GM23338 (cell line): ENCODE measurements at regions not wholly inside any gene's neighbourhood (a gene's known extent, or its start where the extent isn't known, plus 50 kb on each side); places are given as distances from the start of the nearest gene placed in this dataset.
"Not testable (repeated sequence)": the region's sequence is repeated elsewhere in the genome, so short reads cannot be mapped to it uniquely, and the experiment has no call there.

ENCODE experiments used
- CREB1 ChIP-seq: fragments of 250-450 bp; sonication (Bioruptor Pico); IDR thresholded peaks from 2 replicates; pipeline ENCODE4 v1.5.0; 2020; ENCODE audit warnings: low read depth, mild to moderate bottlenecking, moderate library complexity
- EZH2 ChIP-seq: fragments of 200-600 bp; sonication (generic); IDR thresholded peaks from one replicate; pipeline ENCODE4 v1.8.0; 2017; ENCODE audit warnings: antibody characterized with exemption, mild to moderate bottlenecking, low read depth; ENCODE audit not compliant: unreplicated experiment
- EZH2phosphoT487 ChIP-seq: fragments of 200-600 bp; sonication (generic); IDR thresholded peaks from one replicate; pipeline ENCODE4 v1.8.1; 2018; ENCODE audit warnings: antibody characterized with exemption; ENCODE audit not compliant: unreplicated experiment
- JUNB ChIP-seq: IDR thresholded peaks from one replicate; pipeline ENCODE4 v1.6.1; 2016; ENCODE audit warnings: antibody characterized with exemption; ENCODE audit not compliant: unreplicated experiment
- NANOG ChIP-seq: IDR thresholded peaks from 2 replicates; pipeline ENCODE4 v1.6.1; 2016; ENCODE audit warnings: antibody characterized with exemption, borderline replicate concordance
- POLR2AphosphoS5 ChIP-seq: IDR thresholded peaks from 2 replicates; pipeline ENCODE4 v1.6.1; 2016; ENCODE audit warnings: antibody characterized with exemption, low read depth
- STAT1 ChIP-seq: IDR thresholded peaks from one replicate; pipeline ENCODE4 v1.6.1; 2016; ENCODE audit warnings: antibody characterized with exemption; ENCODE audit not compliant: unreplicated experiment
- ZNF114 ChIP-seq: fragments of 250-450 bp; sonication (Bioruptor Pico); IDR thresholded peaks from 2 replicates; pipeline ENCODE4 v1.5.0; 2020; ENCODE audit warnings: mild to moderate bottlenecking, moderate library complexity
- ZNF331 ChIP-seq: fragments of 250-450 bp; sonication (Bioruptor Pico); IDR thresholded peaks from 2 replicates; pipeline ENCODE4 v1.5.0; 2020; ENCODE audit warnings: low read depth, mild to moderate bottlenecking, moderate library complexity
- TF ChIP-seq, protein P1 (sequence below): IDR thresholded peaks from one replicate; pipeline ENCODE4 v1.6.1; 2018; ENCODE audit warnings: antibody characterized with exemption; ENCODE audit not compliant: unreplicated experiment
- TF ChIP-seq, protein P2 (sequence below), 2 experiments: fragments of 200-600 bp in 1 of 2; sonication (generic) in 1 of 2; conservative IDR thresholded peaks; 2 replicates each; pipeline versions ENCODE4 v1.5.1 to v1.6.1; 2016 to 2017; ENCODE audit warnings: antibody characterized with exemption in 2 of 2, low read depth in 2 of 2, mild to moderate bottlenecking in 2 of 2, moderate library complexity in 1 of 2
- TF ChIP-seq, protein P3 (sequence below): IDR thresholded peaks from 2 replicates; pipeline ENCODE4 v1.6.1; 2016; ENCODE audit warnings: antibody characterized with exemption
- TF ChIP-seq, protein P4 (sequence below): fragments of 250-450 bp; sonication (Bioruptor Pico); IDR thresholded peaks from 2 replicates; pipeline ENCODE4 v1.5.0; 2020; ENCODE audit warnings: mild to moderate bottlenecking, moderate library complexity

DNA sequence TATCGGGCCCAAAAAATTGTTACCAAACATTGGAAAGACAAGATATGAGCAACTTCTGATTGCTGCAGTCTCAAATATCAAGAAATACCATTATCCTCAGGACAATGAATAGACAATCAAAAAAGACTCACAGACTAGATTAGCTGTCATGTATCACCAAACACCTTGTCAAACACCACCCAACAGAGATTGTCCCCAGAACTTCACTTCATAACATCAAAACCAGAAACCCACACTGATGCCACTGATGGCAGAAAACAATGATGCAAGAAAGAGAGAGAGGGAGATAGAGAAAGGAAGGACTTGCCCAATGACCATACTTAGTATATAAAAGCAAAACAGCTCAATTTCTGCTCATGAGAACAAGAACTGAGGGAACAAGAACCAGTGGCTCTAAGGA, 56.0 kb upstream of the PPIAL4F start:
- TF ChIP-seq, protein P1, sequence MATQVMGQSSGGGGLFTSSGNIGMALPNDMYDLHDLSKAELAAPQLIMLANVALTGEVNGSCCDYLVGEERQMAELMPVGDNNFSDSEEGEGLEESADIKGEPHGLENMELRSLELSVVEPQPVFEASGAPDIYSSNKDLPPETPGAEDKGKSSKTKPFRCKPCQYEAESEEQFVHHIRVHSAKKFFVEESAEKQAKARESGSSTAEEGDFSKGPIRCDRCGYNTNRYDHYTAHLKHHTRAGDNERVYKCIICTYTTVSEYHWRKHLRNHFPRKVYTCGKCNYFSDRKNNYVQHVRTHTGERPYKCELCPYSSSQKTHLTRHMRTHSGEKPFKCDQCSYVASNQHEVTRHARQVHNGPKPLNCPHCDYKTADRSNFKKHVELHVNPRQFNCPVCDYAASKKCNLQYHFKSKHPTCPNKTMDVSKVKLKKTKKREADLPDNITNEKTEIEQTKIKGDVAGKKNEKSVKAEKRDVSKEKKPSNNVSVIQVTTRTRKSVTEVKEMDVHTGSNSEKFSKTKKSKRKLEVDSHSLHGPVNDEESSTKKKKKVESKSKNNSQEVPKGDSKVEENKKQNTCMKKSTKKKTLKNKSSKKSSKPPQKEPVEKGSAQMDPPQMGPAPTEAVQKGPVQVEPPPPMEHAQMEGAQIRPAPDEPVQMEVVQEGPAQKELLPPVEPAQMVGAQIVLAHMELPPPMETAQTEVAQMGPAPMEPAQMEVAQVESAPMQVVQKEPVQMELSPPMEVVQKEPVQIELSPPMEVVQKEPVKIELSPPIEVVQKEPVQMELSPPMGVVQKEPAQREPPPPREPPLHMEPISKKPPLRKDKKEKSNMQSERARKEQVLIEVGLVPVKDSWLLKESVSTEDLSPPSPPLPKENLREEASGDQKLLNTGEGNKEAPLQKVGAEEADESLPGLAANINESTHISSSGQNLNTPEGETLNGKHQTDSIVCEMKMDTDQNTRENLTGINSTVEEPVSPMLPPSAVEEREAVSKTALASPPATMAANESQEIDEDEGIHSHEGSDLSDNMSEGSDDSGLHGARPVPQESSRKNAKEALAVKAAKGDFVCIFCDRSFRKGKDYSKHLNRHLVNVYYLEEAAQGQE = not testable (repeated sequence)
- TF ChIP-seq, protein P2, sequence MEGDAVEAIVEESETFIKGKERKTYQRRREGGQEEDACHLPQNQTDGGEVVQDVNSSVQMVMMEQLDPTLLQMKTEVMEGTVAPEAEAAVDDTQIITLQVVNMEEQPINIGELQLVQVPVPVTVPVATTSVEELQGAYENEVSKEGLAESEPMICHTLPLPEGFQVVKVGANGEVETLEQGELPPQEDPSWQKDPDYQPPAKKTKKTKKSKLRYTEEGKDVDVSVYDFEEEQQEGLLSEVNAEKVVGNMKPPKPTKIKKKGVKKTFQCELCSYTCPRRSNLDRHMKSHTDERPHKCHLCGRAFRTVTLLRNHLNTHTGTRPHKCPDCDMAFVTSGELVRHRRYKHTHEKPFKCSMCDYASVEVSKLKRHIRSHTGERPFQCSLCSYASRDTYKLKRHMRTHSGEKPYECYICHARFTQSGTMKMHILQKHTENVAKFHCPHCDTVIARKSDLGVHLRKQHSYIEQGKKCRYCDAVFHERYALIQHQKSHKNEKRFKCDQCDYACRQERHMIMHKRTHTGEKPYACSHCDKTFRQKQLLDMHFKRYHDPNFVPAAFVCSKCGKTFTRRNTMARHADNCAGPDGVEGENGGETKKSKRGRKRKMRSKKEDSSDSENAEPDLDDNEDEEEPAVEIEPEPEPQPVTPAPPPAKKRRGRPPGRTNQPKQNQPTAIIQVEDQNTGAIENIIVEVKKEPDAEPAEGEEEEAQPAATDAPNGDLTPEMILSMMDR (conservative IDR thresholded peaks at IDR 0.05; ENCODE audit: low read depth in 2 of 2) = not testable (repeated sequence)
- TF ChIP-seq POLR2AphosphoS5; EZH2phosphoT487; STAT1; NANOG; EZH2; CREB1 (CRISPR knock-in tag); ZNF331 (CRISPR knock-in tag); JUNB; ZNF114 (CRISPR knock-in tag): not testable (repeated sequence)
- TF ChIP-seq, protein P3, sequence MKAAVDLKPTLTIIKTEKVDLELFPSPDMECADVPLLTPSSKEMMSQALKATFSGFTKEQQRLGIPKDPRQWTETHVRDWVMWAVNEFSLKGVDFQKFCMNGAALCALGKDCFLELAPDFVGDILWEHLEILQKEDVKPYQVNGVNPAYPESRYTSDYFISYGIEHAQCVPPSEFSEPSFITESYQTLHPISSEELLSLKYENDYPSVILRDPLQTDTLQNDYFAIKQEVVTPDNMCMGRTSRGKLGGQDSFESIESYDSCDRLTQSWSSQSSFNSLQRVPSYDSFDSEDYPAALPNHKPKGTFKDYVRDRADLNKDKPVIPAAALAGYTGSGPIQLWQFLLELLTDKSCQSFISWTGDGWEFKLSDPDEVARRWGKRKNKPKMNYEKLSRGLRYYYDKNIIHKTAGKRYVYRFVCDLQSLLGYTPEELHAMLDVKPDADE = not testable (repeated sequence)
- TF ChIP-seq, protein P4, sequence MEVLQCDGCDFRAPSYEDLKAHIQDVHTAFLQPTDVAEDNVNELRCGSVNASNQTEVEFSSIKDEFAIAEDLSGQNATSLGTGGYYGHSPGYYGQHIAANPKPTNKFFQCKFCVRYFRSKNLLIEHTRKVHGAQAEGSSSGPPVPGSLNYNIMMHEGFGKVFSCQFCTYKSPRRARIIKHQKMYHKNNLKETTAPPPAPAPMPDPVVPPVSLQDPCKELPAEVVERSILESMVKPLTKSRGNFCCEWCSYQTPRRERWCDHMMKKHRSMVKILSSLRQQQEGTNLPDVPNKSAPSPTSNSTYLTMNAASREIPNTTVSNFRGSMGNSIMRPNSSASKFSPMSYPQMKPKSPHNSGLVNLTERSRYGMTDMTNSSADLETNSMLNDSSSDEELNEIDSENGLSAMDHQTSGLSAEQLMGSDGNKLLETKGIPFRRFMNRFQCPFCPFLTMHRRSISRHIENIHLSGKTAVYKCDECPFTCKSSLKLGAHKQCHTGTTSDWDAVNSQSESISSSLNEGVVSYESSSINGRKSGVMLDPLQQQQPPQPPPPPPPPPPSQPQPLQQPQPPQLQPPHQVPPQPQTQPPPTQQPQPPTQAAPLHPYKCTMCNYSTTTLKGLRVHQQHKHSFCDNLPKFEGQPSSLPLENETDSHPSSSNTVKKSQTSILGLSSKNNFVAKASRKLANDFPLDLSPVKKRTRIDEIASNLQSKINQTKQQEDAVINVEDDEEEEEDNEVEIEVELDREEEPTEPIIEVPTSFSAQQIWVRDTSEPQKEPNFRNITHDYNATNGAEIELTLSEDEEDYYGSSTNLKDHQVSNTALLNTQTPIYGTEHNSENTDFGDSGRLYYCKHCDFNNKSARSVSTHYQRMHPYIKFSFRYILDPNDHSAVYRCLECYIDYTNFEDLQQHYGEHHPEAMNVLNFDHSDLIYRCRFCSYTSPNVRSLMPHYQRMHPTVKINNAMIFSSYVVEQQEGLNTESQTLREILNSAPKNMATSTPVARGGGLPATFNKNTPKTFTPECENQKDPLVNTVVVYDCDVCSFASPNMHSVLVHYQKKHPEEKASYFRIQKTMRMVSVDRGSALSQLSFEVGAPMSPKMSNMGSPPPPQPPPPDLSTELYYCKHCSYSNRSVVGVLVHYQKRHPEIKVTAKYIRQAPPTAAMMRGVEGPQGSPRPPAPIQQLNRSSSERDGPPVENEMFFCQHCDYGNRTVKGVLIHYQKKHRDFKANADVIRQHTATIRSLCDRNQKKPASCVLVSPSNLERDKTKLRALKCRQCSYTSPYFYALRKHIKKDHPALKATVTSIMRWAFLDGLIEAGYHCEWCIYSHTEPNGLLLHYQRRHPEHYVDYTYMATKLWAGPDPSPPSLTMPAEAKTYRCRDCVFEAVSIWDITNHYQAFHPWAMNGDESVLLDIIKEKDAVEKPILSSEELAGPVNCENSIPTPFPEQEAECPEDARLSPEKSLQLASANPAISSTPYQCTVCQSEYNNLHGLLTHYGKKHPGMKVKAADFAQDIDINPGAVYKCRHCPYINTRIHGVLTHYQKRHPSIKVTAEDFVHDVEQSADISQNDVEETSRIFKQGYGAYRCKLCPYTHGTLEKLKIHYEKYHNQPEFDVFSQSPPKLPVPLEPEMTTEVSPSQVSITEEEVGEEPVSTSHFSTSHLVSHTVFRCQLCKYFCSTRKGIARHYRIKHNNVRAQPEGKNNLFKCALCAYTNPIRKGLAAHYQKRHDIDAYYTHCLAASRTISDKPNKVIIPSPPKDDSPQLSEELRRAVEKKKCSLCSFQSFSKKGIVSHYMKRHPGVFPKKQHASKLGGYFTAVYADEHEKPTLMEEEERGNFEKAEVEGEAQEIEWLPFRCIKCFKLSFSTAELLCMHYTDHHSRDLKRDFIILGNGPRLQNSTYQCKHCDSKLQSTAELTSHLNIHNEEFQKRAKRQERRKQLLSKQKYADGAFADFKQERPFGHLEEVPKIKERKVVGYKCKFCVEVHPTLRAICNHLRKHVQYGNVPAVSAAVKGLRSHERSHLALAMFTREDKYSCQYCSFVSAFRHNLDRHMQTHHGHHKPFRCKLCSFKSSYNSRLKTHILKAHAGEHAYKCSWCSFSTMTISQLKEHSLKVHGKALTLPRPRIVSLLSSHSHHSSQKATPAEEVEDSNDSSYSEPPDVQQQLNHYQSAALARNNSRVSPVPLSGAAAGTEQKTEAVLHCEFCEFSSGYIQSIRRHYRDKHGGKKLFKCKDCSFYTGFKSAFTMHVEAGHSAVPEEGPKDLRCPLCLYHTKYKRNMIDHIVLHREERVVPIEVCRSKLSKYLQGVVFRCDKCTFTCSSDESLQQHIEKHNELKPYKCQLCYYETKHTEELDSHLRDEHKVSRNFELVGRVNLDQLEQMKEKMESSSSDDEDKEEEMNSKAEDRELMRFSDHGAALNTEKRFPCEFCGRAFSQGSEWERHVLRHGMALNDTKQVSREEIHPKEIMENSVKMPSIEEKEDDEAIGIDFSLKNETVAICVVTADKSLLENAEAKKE (CRISPR knock-in tag) = not testable (repeated sequence)
